DND-41 (cell line): ENCODE measurements at regions not wholly inside any gene's neighbourhood (a gene's known extent, or its start where the extent isn't known, plus 50 kb on each side); places are given as distances from the start of the nearest gene placed in this dataset.

ENCODE experiments used
- ATAC-seq: fragments of 200-7000 bp; cut with Tn5 transposase; 3 replicates; pipeline ENCODE4 v1.9.1; 2021; ENCODE audit warnings: low read depth; ENCODE audit not compliant: insufficient read depth
- DNase-seq: peaks from one replicate; pipeline ENCODE4 v3.0.0-alpha.2; 2020
- H2AFZ ChIP-seq: 2 replicates; pipeline ENCODE4 v1.6.0; 2012; ENCODE audit warnings: low read depth, low read length
- H3K27ac ChIP-seq: 2 replicates; pipeline ENCODE4 v1.5.1; 2012; ENCODE audit warnings: low read length, inconsistent platforms
- H3K27me3 ChIP-seq: fragments of 200-600 bp; sonication (generic); 2 replicates; pipeline ENCODE4 v1.6.0; 2012; ENCODE audit warnings: low read length, mild to moderate bottlenecking, inconsistent platforms; ENCODE audit not compliant: insufficient read depth, poor library complexity
- H3K36me3 ChIP-seq: 2 replicates; pipeline ENCODE4 v1.5.1; 2012; ENCODE audit warnings: low read length, inconsistent platforms; ENCODE audit not compliant: insufficient read depth
- H3K4me1 ChIP-seq: 2 replicates; pipeline ENCODE4 v1.5.1; 2012; ENCODE audit warnings: mild to moderate bottlenecking, low read length; ENCODE audit not compliant: insufficient read depth
- H3K4me2 ChIP-seq: 2 replicates; pipeline ENCODE4 v1.6.0; 2012; ENCODE audit warnings: mild to moderate bottlenecking, moderate library complexity, low read length, inconsistent platforms; ENCODE audit not compliant: insufficient read depth
- H3K4me3 ChIP-seq, 2 experiments: fragments of 200-600 bp in 1 of 2; shearing (Covaris generic) in 1 of 2; 2 replicates each; pipeline ENCODE4 v1.5.1; 2012 to 2016; ENCODE audit warnings: inconsistent platforms in 2 of 2, low read length in 2 of 2, mild to moderate bottlenecking in 2 of 2, low read depth in 1 of 2, moderate library complexity in 1 of 2
- H3K79me2 ChIP-seq: 2 replicates; pipeline ENCODE4 v1.6.0; 2012; ENCODE audit warnings: low read length, inconsistent platforms; ENCODE audit not compliant: insufficient read depth
- H3K9ac ChIP-seq: 2 replicates; pipeline ENCODE4 v1.6.0; 2012; ENCODE audit warnings: low read depth, mild to moderate bottlenecking, inconsistent platforms, low read length, moderate library complexity
- H3K9me3 ChIP-seq: 2 replicates; pipeline ENCODE4 v1.5.1; 2012; ENCODE audit warnings: low read length, moderate library complexity, mild to moderate bottlenecking, inconsistent platforms; ENCODE audit not compliant: insufficient read depth, severe bottlenecking
- H4K20me1 ChIP-seq: 2 replicates; pipeline ENCODE4 v1.6.0; 2012; ENCODE audit warnings: low read length; ENCODE audit not compliant: insufficient read depth
- EZH2 ChIP-seq: IDR thresholded peaks from 3 replicates; pipeline ENCODE4 v1.6.1; 2012; ENCODE audit warnings: borderline replicate concordance, low read depth, mild to moderate bottlenecking, moderate library complexity, low read length, inconsistent platforms; ENCODE audit not compliant: severe bottlenecking
- TF ChIP-seq, protein P1 (sequence below): IDR thresholded peaks from 2 replicates; pipeline ENCODE4 v1.5.1; 2012; ENCODE audit warnings: borderline replicate concordance, low read length, moderate library complexity, mild to moderate bottlenecking; ENCODE audit not compliant: poor library complexity, severe bottlenecking; ENCODE audit errors: extremely low read depth

DNA sequence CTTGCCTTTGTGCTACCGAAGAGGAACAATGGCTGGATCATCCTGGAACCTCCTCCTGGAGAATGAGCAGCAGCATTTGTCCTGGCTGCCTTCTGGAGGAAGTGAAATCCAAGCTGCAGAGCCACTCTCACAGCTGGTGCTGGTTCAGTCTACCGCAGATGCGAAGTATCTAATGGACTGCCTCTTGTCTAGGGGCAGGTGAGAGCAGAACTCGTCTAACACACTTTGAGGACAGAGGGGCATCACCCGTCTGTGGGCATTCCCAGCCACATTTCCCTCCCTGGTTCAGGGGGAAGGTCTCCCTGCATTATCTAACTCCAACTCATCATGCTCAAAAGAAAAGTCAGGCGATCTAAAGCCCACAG lies 338.2 kb upstream of the GATB start:
- no peaks in the 10 kb centered on the region for H4K20me1 ChIP-seq
- no peak for ATAC-seq
- peaks cover 82% of the 10 kb centered on the region for H3K4me1 ChIP-seq
- no peaks in the 10 kb centered on the region for H3K27me3 ChIP-seq
- TF ChIP-seq EZH2: no peak
- H3K27ac ChIP-seq: peak overlapping the region; percentile 95
- DNase-seq: peak; percentile 26
- H2AFZ ChIP-seq: peak overlapping the region; percentile 6; the same call in 1 of the 2 replicates
- no peaks in the 10 kb centered on the region for H3K79me2 ChIP-seq
- no peak overlapping the region for H3K4me3 ChIP-seq
- no peaks in the 10 kb centered on the region for H3K36me3 ChIP-seq
- H3K9ac ChIP-seq: peak overlapping the region; percentile 51; the same call in 1 of the 2 replicates
- no peaks in the 10 kb centered on the region for H3K9me3 ChIP-seq
- no peak overlapping the region for H3K4me2 ChIP-seq

DNA sequence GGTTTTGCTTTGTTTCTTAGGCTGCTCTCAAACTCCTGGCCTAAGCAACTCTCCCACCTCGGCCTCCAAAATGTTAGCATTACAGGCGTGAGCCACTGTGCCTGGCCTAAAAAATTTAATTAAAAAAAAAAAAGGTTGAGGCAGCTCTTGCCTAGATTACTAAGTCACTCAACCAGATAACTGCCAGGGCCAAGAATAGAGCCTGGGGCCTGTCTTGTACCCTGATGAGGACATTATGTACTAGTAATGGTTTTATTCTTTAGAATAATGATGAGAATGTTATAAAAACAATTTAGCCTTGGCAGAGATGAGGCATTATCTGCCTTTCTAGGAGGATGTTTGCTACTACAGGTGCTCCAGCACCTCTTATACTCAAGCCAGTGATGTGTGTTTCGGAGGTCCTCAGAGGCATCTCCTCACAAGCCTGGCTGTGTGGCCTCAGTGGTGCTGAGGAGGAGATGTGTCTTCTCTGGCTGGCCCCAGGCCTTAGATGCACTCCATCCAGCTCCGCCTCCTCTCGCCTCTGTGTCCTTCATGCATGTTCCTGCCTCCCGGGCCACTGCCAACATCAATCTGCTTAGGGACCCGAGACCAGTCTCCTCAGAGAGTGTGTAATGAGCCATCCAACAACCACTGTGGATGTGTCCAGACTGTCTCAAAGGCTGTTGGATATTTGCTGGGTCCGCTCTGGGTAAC lies 337.7 kb upstream of the GATB start:
- H3K27me3 ChIP-seq: no peaks in the 10 kb centered on the region
- H2AFZ ChIP-seq: peak overlapping the region; percentile 6; the same call in 1 of the 2 replicates
- H3K79me2 ChIP-seq: no peaks in the 10 kb centered on the region
- H4K20me1 ChIP-seq: no peaks in the 10 kb centered on the region
- H3K4me1 ChIP-seq: peaks cover 84% of the 10 kb centered on the region
- peak overlapping the region; percentile 95 for H3K27ac ChIP-seq
- no peak overlapping the region for H3K4me2 ChIP-seq
- H3K4me3 ChIP-seq: no peak overlapping the region
- ATAC-seq (no peak), DNase-seq (no peak)
- H3K36me3 ChIP-seq: no peaks in the 10 kb centered on the region
- TF ChIP-seq, protein P1, sequence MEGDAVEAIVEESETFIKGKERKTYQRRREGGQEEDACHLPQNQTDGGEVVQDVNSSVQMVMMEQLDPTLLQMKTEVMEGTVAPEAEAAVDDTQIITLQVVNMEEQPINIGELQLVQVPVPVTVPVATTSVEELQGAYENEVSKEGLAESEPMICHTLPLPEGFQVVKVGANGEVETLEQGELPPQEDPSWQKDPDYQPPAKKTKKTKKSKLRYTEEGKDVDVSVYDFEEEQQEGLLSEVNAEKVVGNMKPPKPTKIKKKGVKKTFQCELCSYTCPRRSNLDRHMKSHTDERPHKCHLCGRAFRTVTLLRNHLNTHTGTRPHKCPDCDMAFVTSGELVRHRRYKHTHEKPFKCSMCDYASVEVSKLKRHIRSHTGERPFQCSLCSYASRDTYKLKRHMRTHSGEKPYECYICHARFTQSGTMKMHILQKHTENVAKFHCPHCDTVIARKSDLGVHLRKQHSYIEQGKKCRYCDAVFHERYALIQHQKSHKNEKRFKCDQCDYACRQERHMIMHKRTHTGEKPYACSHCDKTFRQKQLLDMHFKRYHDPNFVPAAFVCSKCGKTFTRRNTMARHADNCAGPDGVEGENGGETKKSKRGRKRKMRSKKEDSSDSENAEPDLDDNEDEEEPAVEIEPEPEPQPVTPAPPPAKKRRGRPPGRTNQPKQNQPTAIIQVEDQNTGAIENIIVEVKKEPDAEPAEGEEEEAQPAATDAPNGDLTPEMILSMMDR: no peak
- no peak for TF ChIP-seq EZH2
- no peaks in the 10 kb centered on the region for H3K9me3 ChIP-seq
- no peak overlapping the region for H3K9ac ChIP-seq

DNA sequence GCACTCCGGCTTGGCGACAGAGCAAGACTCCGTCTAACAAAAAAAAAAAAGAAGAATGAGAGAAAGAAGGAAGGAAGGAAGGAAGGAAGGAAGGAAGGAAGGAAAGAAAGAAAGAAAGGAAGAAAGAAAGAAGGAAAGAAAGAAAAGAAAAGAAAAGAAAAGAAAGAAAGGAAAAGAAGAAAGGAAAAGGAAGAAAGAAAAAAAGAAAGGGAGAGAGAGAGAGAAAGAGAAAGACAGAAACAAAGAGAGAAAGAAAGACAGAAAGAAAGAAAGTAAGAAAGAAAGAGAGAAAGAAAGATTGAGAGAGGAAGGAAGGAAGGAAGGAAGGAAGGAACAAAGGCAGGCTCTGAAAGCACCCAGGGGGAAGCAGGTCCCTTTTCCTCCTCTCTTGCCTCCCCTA lies 336.6 kb upstream of the GATB start:
- no peak overlapping the region for H3K4me2 ChIP-seq
- no peak overlapping the region for H3K4me3 ChIP-seq
- H4K20me1 ChIP-seq: no peaks in the 10 kb centered on the region
- peaks cover 80% of the 10 kb centered on the region for H3K4me1 ChIP-seq
- H3K27me3 ChIP-seq: no peaks in the 10 kb centered on the region
- H3K79me2 ChIP-seq: no peaks in the 10 kb centered on the region
- H3K27ac ChIP-seq: peak overlapping the region; percentile 47
- H3K9me3 ChIP-seq: no peaks in the 10 kb centered on the region
- TF ChIP-seq, protein P1: no peak
- no peak for TF ChIP-seq EZH2
- no peaks in the 10 kb centered on the region for H3K36me3 ChIP-seq
- no peak for DNase-seq
- no peak overlapping the region for H2AFZ ChIP-seq
- ATAC-seq: no peak
- no peak overlapping the region for H3K9ac ChIP-seq

DNA sequence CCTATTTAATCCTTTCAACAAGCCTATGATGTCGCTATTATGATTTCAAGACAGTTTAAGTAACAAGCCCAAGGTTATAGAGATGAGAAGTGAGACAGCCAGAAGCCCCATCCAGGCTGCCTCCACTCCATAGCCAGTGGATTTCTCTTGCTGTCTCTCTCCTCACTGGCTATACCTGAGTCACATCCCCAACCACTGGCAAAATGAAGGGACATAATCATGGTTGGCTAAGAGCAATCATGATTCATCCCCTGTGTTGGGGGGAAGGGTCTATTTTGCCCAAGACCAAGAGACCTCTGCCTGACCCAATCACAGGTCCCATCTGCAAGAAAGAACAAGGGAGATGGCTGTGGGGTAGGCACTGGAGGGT lies 334.9 kb upstream of the GATB start:
- no peak overlapping the region for H3K9ac ChIP-seq
- H3K4me3 ChIP-seq: no peak overlapping the region
- peaks cover 67% of the 10 kb centered on the region for H3K4me1 ChIP-seq
- no peak for DNase-seq
- no peaks in the 10 kb centered on the region for H4K20me1 ChIP-seq
- no peaks in the 10 kb centered on the region for H3K36me3 ChIP-seq
- TF ChIP-seq, protein P1: no peak
- TF ChIP-seq EZH2: no peak
- no peak overlapping the region for H2AFZ ChIP-seq
- H3K27me3 ChIP-seq: no peaks in the 10 kb centered on the region
- H3K4me2 ChIP-seq: no peak overlapping the region
- no peak for ATAC-seq
- H3K27ac ChIP-seq: peak overlapping the region; percentile 55
- no peaks in the 10 kb centered on the region for H3K9me3 ChIP-seq
- H3K79me2 ChIP-seq: no peaks in the 10 kb centered on the region
